ENCODE measurements at regions not wholly inside any gene's neighbourhood (a gene's known extent, or its start where the extent isn't known, plus 50 kb on each side); places are given as distances from the start of the nearest gene placed in this dataset.

DNA sequence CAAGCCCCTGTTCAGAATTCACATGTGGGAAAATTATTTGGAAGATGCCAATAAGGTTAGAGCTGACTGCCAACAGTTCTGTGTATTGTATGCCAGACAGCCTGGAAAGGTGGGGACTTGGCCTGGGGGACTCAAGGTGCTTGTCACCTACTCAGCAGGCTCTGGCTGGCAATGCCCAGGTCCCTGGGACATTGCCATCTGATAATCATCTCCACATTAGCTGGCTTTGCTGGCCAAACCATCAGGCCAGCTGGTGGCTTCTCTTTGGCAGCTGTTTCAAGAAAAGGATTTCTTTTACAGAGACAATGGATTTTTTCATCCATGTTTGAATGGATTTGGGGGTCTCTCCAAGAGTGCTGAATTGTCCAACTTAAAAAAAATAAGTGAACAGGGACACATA, 165.2 kb downstream of the BRMS1L start:
- H3K27ac ChIP-seq: no peak overlapping the region
- TF ChIP-seq ZFX (IDR thresholded peaks at IDR 0.05; ENCODE audit: borderline replicate concordance): no peak
- TF ChIP-seq, protein P1, sequence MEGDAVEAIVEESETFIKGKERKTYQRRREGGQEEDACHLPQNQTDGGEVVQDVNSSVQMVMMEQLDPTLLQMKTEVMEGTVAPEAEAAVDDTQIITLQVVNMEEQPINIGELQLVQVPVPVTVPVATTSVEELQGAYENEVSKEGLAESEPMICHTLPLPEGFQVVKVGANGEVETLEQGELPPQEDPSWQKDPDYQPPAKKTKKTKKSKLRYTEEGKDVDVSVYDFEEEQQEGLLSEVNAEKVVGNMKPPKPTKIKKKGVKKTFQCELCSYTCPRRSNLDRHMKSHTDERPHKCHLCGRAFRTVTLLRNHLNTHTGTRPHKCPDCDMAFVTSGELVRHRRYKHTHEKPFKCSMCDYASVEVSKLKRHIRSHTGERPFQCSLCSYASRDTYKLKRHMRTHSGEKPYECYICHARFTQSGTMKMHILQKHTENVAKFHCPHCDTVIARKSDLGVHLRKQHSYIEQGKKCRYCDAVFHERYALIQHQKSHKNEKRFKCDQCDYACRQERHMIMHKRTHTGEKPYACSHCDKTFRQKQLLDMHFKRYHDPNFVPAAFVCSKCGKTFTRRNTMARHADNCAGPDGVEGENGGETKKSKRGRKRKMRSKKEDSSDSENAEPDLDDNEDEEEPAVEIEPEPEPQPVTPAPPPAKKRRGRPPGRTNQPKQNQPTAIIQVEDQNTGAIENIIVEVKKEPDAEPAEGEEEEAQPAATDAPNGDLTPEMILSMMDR (IDR thresholded peaks at IDR 0.05): no peak

DNA sequence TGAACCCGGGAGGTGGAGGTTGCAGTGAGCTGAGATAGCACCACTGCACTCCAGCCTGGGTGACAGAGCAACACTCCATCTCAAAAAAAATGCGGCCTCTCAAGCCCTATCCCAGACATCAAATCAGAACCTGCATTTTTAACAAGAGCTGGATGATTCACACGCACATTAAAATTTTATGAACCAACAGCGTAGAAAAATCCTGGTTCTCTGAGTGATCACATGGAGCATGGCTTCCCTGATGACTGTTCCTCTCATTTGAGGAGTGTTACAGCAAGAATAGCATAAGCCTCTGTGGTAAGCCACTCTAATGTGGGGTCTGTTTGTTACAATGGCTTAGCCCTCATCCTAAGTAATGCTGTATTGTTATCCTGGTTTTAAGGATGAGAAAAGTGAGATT, 163.6 kb downstream of the BRMS1L start:
- no peak for TF ChIP-seq ZFX (IDR thresholded peaks at IDR 0.05; ENCODE audit: borderline replicate concordance)
- TF ChIP-seq, protein P1 (IDR thresholded peaks at IDR 0.05): no peak

DNA sequence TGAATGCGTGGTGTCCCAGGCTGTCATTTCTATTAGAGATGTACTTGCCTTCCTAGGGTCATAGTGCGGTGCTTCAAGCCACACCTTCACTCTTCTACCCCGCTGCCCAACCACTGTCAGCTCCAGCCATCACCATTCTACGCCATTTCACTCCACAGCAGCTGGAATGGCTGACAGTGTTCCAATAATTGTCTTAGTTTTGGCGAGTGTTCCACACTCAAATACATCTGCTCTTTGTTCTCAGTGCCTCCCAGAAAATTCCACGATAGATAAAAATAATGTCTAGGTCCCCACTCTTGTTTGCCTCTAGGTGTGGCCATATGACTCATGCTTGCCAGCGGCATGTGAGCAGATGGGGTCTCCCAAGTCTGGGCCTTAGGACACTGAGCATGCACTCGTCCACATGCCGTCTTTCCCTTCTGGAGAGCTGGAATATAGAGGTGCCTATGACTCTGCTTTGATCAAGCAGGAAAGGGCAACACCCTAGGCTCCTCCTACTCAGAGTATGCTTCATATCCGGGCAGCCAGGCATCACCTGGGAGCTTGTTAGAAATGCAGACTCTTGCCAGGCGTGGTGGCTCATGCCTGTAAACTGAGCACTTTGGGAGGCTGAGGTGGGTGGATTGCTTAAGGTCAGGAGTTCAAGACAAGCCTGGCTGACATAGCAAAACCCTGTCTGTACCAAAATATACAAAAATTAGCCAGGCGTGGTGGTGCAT, 163.0 kb downstream of the BRMS1L start:
- H3K27ac ChIP-seq: no peak overlapping the region
- no peak for TF ChIP-seq ZFX (IDR thresholded peaks at IDR 0.05; ENCODE audit: borderline replicate concordance)
- TF ChIP-seq, protein P1 (IDR thresholded peaks at IDR 0.05): no peak

More for the DNA sequence above, 163.6 kb downstream of the BRMS1L start:
- H3K27ac ChIP-seq: no peak overlapping the region

DNA sequence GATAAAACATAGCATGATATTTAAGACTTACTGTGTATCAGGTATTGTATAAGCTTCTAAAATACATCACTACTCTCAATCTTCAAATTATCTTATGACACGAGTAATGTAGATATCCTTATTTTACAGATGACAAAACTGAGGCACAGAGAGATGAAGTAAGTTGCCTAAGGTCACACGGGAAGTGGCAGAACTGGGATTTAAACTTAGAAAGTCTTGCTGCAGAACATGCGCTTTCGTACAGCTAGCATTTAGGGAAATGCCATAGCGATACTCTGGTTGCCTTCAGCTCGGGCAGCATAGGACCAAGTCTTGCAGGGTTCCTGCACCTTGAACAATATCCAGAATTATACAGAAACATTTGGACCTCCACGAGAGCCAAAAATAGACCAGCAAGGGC, 162.4 kb downstream of the BRMS1L start:
- TF ChIP-seq, protein P1 (IDR thresholded peaks at IDR 0.05): no peak
- TF ChIP-seq ZFX (IDR thresholded peaks at IDR 0.05; ENCODE audit: borderline replicate concordance): no peak
- H3K27ac ChIP-seq: no peak overlapping the region

DNA sequence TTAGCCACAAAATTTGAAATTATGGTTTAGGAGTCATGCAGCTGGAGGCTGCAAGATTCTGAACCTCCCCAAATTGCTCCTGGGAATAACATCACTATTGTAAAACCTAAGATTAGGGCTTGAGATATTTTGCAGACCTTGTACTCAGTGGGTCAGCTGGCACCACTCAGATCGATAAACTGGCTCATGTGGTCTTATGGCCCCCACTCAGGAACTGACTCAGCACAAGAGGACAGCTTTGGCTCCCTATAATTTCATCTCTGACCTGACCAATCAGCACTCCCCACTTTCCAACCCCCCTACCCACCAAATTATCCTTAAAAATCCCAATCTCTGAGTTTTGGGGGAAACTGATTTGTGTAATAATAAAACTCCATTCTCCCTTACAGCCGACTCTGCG, 161.6 kb downstream of the BRMS1L start:
- H3K27ac ChIP-seq: no peak overlapping the region
- no peak for TF ChIP-seq ZFX (IDR thresholded peaks at IDR 0.05; ENCODE audit: borderline replicate concordance)
- TF ChIP-seq, protein P1 (IDR thresholded peaks at IDR 0.05): no peak

DNA sequence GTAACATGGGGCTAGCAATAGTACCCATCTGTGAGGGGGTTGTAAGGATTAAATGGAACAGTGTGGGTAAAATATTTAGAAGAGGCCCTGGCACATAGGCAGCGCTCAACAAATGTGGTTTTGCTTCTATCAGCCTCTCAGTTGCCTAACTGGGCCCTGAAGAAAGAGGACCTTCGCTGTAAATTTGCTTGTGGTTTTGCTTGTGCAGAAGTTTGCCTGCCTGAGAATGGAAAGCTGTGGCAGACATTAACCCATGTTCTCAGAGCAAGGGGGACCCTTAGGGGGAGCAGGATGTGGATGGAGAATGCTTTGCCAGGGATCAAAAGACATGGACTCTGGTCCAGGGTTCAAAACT, 160.1 kb downstream of the BRMS1L start:
- H3K27ac ChIP-seq: no peak overlapping the region
- no peak for TF ChIP-seq ZFX (IDR thresholded peaks at IDR 0.05; ENCODE audit: borderline replicate concordance)
- TF ChIP-seq, protein P1 (IDR thresholded peaks at IDR 0.05): no peak

DNA sequence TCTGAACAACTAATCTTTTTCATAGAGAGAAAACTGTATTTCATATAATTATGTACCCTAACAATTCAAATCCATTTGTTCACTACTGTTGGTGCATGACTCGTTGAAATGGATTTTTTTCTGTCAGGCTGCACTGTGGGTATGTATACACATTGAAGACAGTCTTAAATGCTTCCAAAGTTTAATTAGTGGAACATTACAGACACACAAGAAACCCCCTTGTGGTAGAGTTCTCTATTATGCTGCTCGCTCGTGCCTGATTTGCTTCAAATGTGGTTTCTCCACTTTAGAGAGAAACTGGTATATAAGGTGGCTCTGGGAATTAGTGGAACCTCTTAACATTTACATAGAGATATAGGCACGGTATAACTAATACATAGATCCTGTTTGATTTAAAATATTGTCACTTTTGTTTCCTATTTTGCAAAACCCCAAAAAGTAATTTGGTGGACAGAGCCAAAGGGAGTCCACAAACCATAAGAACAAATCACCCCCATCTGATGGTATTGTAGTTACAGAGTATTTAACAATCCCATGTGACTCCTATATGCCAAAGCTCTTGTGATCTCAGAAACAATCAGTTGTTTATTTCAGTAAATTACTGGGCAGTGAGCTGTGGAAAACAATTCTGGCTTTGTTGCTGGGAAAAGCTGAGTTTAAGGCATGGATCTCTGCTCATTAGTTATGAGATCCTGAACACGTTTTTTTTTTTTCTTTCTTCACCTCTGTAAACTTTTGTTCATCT, 159.5 kb downstream of the BRMS1L start:
- TF ChIP-seq ZFX (IDR thresholded peaks at IDR 0.05; ENCODE audit: borderline replicate concordance): no peak
- TF ChIP-seq, protein P1 (IDR thresholded peaks at IDR 0.05): no peak
- H3K27ac ChIP-seq: no peak overlapping the region

Measured in 22Rv1 (cell line).